HG03439 (cell line): ENCODE measurements at regions not wholly inside any gene's neighbourhood (a gene's known extent, or its start where the extent isn't known, plus 50 kb on each side); places are given as distances from the start of the nearest gene placed in this dataset.

Experiments
- ATAC-seq: cut with Tn5 transposase; IDR thresholded peaks from one replicate; pipeline ENCODE4 v1.9.1; 2021; ENCODE audit warnings: mild to moderate bottlenecking, moderate library complexity; ENCODE audit not compliant: unreplicated experiment

DNA sequence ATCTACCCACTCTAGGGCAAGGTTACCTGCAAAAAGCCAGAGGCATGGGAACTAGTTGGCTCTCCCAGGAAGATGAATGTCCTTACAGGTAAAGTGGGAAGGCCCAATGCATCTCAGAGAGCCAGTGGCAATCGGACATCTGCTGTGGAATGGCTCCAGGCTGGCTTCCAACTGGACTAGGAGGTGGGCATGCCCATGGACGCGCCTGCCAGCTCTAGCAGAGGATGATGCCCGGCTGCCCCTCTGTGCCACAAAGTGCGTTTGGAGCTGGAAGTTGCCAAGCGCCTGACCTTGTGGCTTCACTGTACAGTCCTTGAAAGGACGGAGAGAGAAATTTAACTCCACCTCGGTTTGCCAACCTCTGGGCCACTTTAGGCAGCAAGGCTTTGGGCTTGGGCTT lies 84.4 kb downstream of the NR2F2 start:
- no peak for ATAC-seq

DNA sequence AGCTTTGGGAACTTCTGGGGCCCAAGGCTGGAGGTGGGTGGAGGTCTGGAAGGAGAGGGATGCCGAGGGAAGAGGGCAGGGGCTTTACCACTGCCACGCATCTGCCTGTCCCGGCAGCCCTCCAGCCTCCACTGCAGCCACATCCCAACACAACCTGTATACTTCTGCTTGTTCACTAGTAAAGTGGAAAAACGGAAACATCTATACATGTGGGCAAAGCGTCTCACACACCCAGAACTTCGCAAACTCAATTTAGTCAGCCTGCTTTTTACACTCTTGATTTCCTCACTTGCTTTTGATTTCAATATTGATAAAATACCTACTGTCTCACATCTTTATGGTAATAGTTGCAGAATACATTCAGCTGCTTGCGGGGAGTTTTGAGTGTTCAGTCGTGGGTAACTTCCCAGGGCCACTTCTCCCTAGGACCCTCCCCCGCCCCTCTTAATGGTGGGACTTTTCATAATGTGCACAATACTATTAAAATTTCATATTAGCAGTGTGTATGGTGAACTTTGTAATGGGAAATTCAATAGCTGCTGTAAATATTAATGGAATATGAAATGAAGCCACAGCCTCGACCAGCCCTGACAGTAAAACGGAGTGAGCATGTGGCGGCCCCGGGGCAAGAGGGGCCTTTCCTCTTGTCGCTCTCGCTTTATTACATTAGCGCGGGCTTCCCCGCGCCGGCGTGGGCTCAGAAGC lies 85.2 kb downstream of the NR2F2 start:
- no peak for ATAC-seq

DNA sequence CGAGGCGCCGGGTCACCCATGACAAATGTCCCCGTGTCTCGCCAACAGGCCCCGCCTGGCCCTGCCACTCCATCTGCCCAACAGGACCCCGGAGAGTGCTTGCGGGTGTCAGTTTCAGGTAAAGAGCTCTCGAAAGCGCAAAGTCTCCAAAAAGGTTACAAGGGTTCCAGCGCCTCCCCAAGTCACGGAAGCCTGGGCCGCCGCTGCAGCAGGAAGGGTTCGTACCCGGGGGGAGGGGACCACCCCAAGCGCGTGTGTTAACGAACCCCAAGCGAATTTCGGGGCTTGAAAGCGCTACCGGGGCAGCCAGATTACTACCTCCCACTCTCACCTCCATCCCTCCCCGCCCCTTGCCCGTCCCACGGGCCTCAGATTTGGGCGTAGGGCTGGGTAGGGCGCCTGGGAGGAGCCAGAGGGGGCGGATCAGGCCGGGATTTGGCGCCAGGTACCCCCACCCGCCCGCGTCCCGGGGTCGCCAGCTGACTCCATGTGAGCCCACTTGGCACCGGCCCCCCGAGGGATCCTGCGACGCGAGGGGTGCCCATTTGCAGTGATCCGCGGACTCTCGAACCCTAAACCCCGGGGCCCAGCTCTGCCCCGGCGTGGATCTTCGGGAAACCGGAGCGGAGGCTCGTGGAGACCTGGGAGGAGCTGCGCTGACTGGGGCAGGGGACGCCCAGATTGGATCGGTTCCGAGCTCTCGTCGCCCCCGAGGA lies 85.9 kb downstream of the NR2F2 start:
- ATAC-seq: no peak

DNA sequence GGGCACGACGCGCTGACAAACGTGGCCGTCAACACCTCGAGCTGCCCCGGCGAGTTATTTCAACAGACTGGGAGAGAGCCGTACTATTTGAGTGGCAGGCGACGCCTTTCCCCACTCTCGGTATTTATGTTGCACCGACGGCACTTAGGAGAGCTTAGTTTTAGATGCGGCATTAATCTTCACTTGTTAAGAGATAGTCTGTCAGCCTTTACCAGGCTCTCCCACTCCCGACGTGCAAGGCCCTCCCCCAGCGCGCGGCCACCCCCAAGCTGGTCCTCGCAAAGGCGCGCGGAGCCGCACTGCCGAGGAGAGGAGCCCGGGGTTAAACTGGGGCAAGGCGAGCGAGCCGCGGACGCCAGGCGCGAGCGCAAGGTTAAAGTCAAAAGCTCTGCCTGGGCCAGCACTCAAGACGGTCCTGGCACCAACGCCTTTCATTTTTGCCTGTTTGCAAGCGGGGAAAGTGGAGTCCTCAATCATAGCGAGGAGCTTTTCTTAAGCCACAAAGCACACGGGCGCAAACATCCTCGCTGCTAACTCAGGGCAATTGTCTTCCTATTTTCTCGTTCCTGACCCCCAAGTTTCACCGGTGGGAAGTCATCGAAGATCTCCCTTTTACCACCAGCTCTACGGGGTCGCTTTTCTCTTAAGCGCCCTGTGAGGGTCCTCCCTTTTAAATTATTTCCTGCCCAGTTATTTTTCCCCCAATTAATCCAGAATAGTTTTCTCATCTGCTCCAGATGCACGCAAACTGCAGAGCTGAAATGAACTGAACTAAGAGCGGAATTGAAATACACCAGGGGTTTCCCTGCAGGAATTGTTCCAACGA lies 86.6 kb downstream of the NR2F2 start:
- ATAC-seq: no peak

DNA sequence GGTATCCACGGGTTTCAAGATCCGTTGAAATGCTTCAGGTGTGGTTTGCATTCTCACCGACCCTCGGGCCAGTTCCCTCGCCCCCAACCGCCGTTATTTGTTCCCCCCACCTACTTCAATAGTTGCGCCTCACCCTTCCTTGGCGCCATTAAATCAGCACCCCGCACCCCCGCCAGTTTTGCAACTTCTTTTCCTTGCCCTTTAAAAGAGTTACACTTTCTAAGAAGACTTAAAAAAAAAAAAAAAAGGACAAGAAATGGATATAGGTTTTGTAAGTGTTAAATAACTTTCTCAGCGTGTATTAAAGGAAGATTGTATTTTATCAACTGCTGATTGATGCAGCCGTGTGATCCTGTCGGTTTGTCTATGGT lies 87.2 kb downstream of the NR2F2 start:
- ATAC-seq: no peak

DNA sequence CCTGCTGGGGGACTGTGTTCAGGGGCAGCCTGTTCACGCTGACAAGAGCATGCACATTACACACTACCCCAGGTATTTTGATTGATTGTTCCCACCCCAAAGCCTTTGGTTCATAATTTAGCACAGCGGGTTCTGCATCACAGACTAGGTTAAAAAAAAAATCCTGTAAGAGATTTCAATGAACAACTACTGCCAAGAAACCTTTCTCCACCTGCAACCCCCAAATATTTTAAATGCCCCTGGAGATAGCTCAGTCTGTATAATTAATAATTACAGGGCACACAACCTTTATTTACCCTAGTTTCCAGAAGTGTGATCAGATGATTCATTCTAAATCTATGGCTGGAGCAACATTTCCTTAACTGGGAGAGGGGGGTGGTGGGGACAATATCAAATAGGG lies 87.6 kb downstream of the NR2F2 start:
- no peak for ATAC-seq

DNA sequence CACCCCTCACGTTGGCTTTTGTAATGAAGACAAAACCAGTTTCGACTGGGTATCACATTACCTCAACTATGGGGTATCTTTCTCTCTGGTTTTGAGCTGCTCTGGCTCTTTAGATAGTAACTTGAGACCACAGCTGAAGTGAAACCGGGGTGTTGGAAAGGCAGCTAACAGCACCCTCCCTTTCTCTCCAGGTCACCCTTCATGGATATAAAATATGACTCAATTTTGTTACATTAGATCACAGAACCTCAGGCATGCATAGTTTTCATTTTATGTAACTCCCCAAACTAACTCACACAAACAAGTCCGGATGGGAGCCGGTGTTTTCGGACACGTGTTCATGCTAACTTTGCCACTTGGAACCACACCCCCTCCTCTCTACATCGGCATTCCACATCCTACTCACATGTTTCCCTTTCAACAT lies 90.7 kb downstream of the NR2F2 start:
- ATAC-seq: no peak

DNA sequence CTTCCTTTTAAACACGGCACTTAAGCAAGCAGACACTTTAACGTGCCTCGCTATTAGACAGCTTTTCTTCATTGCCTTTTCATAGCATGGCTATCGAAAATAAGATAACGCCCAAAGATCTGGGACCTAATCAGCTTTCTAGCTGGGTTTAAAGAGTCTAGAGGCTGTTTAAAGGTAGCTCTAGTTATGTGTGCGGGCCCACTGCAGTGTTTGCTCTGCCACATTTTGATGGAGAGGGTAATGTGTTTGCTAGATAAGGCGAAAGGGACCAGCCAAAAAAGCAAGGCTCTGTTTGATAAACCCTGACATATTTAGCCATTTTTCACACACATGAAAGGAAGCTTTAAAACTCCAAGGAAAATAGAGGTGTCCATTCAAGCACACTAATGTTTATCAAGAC lies 91.6 kb downstream of the NR2F2 start:
- ATAC-seq: no peak

DNA sequence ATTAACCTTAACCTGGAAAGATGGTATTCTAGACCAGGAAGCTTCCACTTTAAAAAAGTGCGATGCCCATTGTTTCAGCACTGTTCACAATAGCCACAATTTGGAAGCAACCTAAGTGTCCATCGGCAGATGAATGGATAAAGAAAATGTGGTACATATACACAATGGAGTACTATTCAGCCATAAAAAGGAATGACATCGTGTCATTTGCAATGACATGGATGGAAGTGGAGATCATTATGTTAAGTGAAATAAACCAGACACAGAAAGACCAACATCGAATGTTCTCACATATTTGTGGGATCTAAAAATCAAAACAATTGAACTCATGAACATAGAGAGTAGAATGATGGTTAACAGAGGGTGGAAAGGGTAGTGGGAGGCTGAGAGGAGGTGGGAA lies 94.2 kb downstream of the NR2F2 start:
- no peak for ATAC-seq

DNA sequence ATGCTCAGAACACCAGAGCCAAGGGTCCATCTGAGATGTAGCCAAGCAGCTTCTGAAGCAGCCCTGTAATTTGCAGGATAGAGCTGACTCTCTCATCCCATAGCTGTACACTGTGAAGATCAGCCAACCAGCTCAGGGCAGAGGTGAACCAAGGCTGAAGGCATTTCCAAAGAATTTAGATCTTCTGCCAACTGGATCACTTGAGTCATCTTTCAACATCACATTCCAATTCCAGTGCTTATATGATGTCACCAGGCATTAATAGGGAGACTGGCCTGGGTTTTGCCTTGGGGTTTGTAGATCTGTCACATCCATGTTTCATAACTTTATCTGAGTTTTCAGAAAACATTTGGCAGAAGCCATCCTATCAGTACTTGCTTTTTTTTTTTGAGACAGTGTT lies 98.2 kb downstream of the NR2F2 start:
- no peak for ATAC-seq

DNA sequence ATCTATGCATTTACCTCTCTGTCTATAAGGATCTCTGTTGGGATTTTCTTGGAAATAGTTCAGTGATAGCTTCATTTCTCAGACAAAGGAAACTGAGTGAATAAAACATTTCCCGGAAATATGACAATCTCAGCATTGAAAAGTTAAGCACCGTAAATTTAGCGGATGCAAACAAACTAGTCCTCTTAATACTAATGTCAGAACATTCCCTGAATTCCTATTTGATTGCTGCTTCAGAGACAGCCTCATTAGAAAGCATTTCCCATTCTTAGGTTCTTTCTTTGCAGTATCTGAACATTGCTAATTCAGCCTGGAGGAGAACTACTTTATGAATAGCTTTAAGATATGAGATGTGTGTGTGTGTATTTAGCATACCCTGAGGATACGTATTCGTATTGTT lies 101.3 kb downstream of the NR2F2 start:
- ATAC-seq: no peak

DNA sequence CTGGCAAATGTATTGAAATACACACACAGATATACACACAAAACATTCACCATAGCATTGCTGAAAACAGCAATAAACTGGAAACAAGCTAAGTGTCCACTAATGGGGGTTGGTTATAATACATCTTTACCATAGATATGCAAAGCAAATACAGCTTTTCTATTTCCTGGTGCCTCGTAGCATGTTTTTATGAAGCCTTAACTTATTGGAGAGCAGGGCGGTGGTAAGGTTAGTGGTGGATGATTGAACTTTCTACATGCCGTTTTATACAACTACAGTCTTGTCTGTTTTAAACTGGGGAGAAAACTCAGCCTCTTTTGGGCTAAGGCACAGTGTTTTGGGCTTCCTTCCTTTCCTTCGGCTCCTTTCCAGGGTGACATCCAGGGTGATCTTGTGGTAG lies 104.5 kb downstream of the NR2F2 start:
- ATAC-seq: no peak

DNA sequence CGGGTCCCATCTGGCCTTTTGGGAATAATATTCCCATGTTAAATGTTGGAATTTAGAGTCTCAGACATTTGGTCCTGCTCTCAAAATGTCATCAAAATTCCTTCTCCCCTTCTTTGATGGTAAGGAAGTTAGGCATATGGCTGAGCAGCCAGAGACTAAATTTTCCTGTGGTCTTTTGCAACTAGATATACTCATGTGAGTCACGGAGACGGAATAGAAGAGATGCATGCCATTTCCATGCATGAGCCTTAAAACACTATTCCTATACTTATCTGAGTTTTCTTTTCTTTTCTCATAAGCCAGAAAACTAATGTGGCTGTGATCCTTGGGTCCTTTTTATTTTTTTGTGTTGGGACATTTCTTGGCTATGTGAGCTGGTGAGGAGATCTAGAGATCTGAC lies 105.3 kb downstream of the NR2F2 start:
- no peak for ATAC-seq

DNA sequence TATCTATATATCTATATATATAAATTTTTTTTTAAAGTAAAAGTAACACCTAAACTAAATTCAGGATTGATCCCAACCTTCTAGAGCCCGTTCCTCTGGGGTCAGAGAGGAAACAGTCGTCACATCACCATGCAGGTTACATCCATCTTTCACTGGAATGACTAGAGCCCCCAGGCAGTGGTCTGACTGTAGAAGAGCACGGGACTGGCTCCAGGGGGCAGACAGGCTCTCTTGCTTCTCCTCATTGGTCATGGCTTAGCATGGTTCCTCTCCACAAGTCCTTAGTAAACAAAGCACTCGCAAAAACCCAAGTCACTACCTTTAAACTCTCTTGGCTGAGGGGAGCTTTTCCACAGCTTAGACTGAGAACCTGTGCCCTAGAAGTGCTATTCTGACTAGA lies 110.5 kb downstream of the NR2F2 start:
- no peak for ATAC-seq

DNA sequence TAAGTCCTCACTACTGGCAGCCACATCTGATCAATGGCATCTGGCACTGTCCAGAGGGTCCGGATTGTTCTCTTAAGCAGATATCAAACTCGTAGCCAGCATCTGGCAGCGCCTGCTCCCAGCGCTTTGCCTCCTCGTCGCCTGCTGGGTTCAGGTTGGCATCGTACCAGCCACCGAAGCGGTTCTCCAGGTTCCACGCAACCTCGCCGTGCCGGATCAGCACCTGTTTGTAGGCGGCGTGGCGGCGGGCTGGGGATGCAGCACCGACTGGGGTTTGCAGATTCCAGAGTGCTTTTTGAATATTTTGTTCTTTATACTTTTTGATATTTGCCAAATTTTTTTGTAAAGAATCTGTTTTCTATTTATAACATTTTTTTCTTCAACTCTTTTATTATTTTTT lies 111.6 kb downstream of the NR2F2 start:
- ATAC-seq: no peak

DNA sequence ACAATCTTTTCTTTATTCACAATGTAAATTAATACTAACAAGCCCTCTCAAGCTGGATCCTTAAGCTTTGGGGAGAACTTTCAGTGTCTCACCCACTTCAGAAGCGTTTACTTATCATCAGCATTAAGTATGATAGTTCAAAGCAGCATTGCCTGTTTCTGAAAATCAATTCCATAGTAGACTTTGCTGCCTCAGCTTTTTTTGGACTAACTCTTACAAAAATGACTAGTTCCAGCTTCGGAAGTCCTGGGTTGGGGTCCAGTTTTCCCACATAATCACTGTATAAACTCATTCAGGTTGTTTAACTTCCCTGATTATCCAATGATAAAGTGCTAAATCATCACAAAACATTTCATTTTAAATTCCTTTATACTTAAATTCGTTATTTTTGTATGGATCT lies 114.4 kb downstream of the NR2F2 start:
- no peak for ATAC-seq

DNA sequence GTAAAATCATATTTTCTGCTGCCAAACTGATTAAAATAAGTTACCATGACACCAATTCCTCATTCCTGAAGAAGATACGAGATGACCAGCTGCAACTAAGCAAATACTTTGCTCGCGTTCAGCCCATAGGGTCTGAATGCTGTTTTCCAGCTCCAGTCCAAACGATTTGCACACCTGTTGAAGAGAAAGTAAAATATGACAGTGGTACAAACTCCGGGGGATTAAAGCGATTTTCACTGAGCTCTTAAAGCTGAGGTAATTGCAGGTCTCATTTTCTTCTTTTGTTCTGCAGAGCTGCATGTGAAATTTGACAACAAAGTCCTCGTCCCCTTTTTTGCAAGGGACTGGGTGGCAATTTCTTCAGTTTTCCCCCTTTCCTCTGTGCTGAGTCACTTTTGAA lies 118.4 kb downstream of the NR2F2 start:
- ATAC-seq: no peak

DNA sequence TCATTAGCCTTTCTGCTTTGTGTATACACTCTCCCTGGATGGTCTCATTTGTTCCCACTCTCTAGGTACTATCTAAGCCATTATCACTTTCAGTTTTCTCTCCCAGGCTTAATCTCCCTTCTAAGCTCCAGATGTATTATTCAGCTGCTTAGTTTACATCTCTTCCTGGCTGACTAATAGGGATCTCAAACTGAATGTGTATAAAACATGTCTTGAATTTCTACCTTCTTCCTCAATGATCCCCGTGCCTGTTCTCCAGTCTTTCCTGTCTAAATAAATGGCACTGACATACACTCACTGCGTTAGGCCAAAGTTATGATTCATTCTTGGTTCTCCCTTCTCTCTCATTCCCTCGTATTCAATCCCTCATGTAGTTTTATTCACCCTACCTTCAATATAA lies 127.3 kb downstream of the NR2F2 start:
- ATAC-seq: no peak

DNA sequence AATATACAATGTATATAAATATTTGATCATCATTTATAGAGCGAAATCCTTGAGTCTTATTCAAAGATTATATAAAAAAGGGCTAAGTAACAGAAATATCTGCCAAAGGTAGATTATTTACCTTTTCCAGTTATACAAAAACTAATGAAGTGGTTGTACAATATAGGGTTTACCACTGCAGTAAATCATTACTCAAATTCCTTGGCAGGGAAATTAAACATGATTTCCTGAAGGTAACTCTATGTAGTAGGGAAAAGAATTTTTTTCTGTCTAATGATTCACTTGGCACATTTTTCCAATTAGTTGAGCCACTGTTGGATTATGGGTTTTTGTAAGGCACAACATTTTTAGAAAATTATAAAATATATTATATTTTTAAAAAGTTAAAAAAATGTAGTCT lies 129.6 kb downstream of the NR2F2 start:
- no peak for ATAC-seq

DNA sequence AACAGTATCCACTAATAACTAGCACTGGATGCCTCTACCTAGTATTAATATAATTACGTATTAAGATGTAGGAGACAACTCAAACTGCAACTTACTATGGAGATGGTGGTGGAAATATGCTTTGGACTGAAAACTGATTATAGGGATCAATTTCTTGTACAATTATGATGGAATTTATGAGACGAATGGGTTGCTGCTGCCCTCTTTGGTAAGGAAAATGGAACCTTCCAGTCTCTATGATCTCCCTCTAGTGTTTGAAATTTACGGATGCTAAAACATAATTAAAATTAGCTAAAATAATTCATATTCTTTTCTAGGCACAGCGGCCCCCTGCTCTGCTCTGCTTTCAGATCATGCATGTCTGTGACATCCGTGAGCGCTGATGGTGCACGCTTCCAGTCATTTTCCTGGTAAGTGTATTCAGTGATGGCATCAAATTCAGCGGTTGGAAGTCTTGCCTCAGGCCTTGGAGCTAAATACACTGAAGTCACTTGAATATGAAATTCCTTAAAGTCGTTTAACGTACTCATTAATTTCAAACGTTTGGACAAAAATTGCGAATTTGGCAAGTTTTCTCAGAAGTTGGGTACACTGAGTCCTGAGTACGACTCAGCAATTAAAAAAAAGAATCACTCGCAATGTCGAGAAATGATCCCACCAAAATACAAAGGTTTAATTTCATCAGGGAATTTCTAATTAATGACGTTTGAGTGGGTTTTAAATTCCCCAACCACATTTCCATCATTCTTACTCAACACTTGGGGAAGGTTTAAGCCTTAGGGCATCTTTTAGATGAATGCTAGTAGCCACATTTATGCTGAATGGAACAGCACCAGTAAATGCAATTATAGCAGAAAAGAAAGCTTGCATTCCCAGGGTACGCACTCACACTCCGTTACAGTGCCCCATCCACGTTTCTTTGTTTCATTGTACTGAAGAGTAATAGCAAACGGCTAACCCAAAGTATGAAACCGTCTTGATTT lies 132.6 kb downstream of the NR2F2 start:
- no peak for ATAC-seq
